Hematopoietic multipotent progenitor cell treated with erythropoietin and hydrocortisone succinate and interleukin-3 and kit ligand, for 15 days (in vitro differentiated cells): ENCODE measurements at regions not wholly inside any gene's neighbourhood (a gene's known extent, or its start where the extent isn't known, plus 50 kb on each side); places are given as distances from the start of the nearest gene placed in this dataset.

Experiments
- DNase-seq: peaks from one replicate; pipeline ENCODE4 v3.0.0-alpha.2; 2015; ENCODE audit warnings: low spot score

- no peak for DNase-seq
Observed at GRCh38 chr14:51546603-51547258, 105.0 kb upstream of the FRMD6 start.

- no peak for DNase-seq
Observed at GRCh38 chr14:51547260-51547659, 104.5 kb upstream of the FRMD6 start.

GRCh38 chr14:51547701-51548100, 104.0 kb upstream of the FRMD6 start:
- DNase-seq, result no peak

GRCh38 chr14:51548187-51548586, 103.5 kb upstream of the FRMD6 start:
- DNase-seq, result no peak

GRCh38 chr14:51550636-51551035, 101.1 kb upstream of the FRMD6 start:
- no peak for DNase-seq

- DNase-seq, result no peak
Observed at GRCh38 chr14:51552275-51552674, 99.4 kb upstream of the FRMD6 start.

GRCh38 chr14:51552768-51553404, 98.8 kb upstream of the FRMD6 start:
- DNase-seq, result no peak

- DNase-seq, result no peak
Observed at GRCh38 chr14:51554339-51554920, 97.3 kb upstream of the FRMD6 start.

- no peak for DNase-seq
Observed at GRCh38 chr14:51554953-51555352, 96.8 kb upstream of the FRMD6 start.

GRCh38 chr14:51561141-51561540, 90.6 kb upstream of the FRMD6 start:
- no peak for DNase-seq

- no peak for DNase-seq
Observed at GRCh38 chr14:51562816-51563215, 88.9 kb upstream of the FRMD6 start.

GRCh38 chr14:51563560-51563959, 88.2 kb upstream of the FRMD6 start:
- no peak for DNase-seq

- DNase-seq, result no peak
Observed at GRCh38 chr14:51564460-51564859, 87.2 kb upstream of the FRMD6 start.

- no peak for DNase-seq
Observed at GRCh38 chr14:51564986-51565604, 86.6 kb upstream of the FRMD6 start.

- no peak for DNase-seq
Observed at GRCh38 chr14:51566831-51567582, 84.7 kb upstream of the FRMD6 start.

GRCh38 chr14:51568366-51568765, 83.3 kb upstream of the FRMD6 start:
- no peak for DNase-seq

- DNase-seq, result no peak
Observed at GRCh38 chr14:51573607-51574006, 78.1 kb upstream of the FRMD6 start.

GRCh38 chr14:51574009-51574408, 77.7 kb upstream of the FRMD6 start:
- DNase-seq, result no peak

GRCh38 chr14:51575349-51576116, 76.2 kb upstream of the FRMD6 start:
- no peak for DNase-seq

GRCh38 chr14:51576117-51576430, 75.6 kb upstream of the FRMD6 start:
- no peak for DNase-seq

GRCh38 chr14:51576879-51577278, 74.8 kb upstream of the FRMD6 start:
- no peak for DNase-seq

- no peak for DNase-seq
Observed at GRCh38 chr14:51578853-51579252, 72.9 kb upstream of the FRMD6 start.
